Kidney capillary endothelial cell (primary cell): ENCODE measurements at regions not wholly inside any gene's neighbourhood (a gene's known extent, or its start where the extent isn't known, plus 50 kb on each side); places are given as distances from the start of the nearest gene placed in this dataset.
A peak's percentile ranks its signal among the peaks of the same experiment; 100 is the strongest.
"Not testable (repeated sequence)": the region's sequence is repeated elsewhere in the genome, so short reads cannot be mapped to it uniquely, and the experiment has no call there.

Experiments used
- DNase-seq: peaks from one replicate; pipeline ENCODE4 v3.0.0-alpha.2; 2018; ENCODE audit warnings: low spot score

GRCh38 chr21:35397781-35398180 lies 348.7 kb upstream of the RUNX1 start:
- no peak for DNase-seq

- no peak for DNase-seq
Measured at GRCh38 chr21:35396655-35397054, 347.6 kb upstream of the RUNX1 start.

- DNase-seq = peak; percentile 52
Measured at GRCh38 chr21:35395728-35396127, 346.6 kb upstream of the RUNX1 start.

- no peak for DNase-seq
Measured at GRCh38 chr21:35394634-35395369, 345.7 kb upstream of the RUNX1 start.

GRCh38 chr21:35394049-35394448 lies 344.9 kb upstream of the RUNX1 start:
- DNase-seq = no peak

GRCh38 chr21:35390013-35390776 lies 341.1 kb upstream of the RUNX1 start:
- DNase-seq = no peak

- no peak for DNase-seq
Measured at GRCh38 chr21:35386491-35387079, 337.5 kb upstream of the RUNX1 start.

GRCh38 chr21:35384375-35384774 lies 335.3 kb upstream of the RUNX1 start:
- no peak for DNase-seq

GRCh38 chr21:35382696-35383095 lies 333.6 kb upstream of the RUNX1 start:
- DNase-seq = no peak

- DNase-seq = no peak
Measured at GRCh38 chr21:35381743-35382310, 332.7 kb upstream of the RUNX1 start.

GRCh38 chr21:35380304-35380703 lies 331.2 kb upstream of the RUNX1 start:
- not testable (repeated sequence) for DNase-seq

- no peak for DNase-seq
Measured at GRCh38 chr21:35378881-35379280, 329.8 kb upstream of the RUNX1 start.

- DNase-seq = peak; percentile 67
Measured at GRCh38 chr21:35377505-35378090, 328.5 kb upstream of the RUNX1 start.

- no peak for DNase-seq
Measured at GRCh38 chr21:35376406-35377135, 327.5 kb upstream of the RUNX1 start.

- DNase-seq = peak; percentile 90
Measured at GRCh38 chr21:35375115-35375514, 326.0 kb upstream of the RUNX1 start.

- no peak for DNase-seq
Measured at GRCh38 chr21:35373998-35374397, 324.9 kb upstream of the RUNX1 start.

- no peak for DNase-seq
Measured at GRCh38 chr21:35372201-35372600, 323.1 kb upstream of the RUNX1 start.

GRCh38 chr21:35370671-35371070 lies 321.6 kb upstream of the RUNX1 start:
- DNase-seq = no peak

- no peak for DNase-seq
Measured at GRCh38 chr21:35370071-35370470, 321.0 kb upstream of the RUNX1 start.

- DNase-seq = no peak
Measured at GRCh38 chr21:35368326-35368725, 319.2 kb upstream of the RUNX1 start.

GRCh38 chr21:35367553-35367952 lies 318.5 kb upstream of the RUNX1 start:
- no peak for DNase-seq
